SK-N-SH (cell line): ENCODE measurements at regions not wholly inside any gene's neighbourhood (a gene's known extent, or its start where the extent isn't known, plus 50 kb on each side); places are given as distances from the start of the nearest gene placed in this dataset.

ENCODE experiments used
- CTCF ChIP-seq: fragments of 200-600 bp; sonication (generic); IDR thresholded peaks from 2 replicates; pipeline ENCODE4 v1.6.1; 2017; ENCODE audit warnings: antibody characterized with exemption, mild to moderate bottlenecking, moderate library complexity
- EP300 ChIP-seq, 2 experiments: IDR thresholded peaks; 2 replicates each; pipeline versions ENCODE4 v1.4.0 to v1.6.1; 2012; ENCODE audit warnings: borderline replicate concordance in 1 of 2, low read depth in 1 of 2, low read length in 1 of 2
- EZH2phosphoT487 ChIP-seq: fragments of 200-600 bp; sonication (generic); IDR thresholded peaks from 2 replicates; pipeline ENCODE4 v1.6.1; 2017; ENCODE audit warnings: low read depth, mixed run types, mild to moderate bottlenecking, antibody characterized with exemption, moderate library complexity, borderline replicate concordance
- JUND ChIP-seq: IDR thresholded peaks from 2 replicates; pipeline ENCODE4 v1.4.0; 2012
- MAX ChIP-seq: IDR thresholded peaks from 2 replicates; pipeline ENCODE4 v1.4.0; 2012; ENCODE audit warnings: low read depth
- SMC3 ChIP-seq: IDR thresholded peaks from 2 replicates; pipeline ENCODE4 v1.6.1; 2012; ENCODE audit warnings: low read depth, low read length, improper control_type of control experiment

GRCh38 chr12:74871817-74872216 is 334.2 kb downstream of the ATXN7L3B start:
- TF ChIP-seq CTCF (no peak), JUND (no peak), EP300 (IDR thresholded peaks at IDR 0.05; ENCODE audit: borderline replicate concordance in 1 of 2, low read depth in 1 of 2, low read length in 1 of 2) (no peak), EZH2phosphoT487 (no peak), SMC3 (no peak), MAX (no peak)
